GM23248 (cell line): ENCODE measurements at regions not wholly inside any gene's neighbourhood (a gene's known extent, or its start where the extent isn't known, plus 50 kb on each side); places are given as distances from the start of the nearest gene placed in this dataset.

Source experiments
- DNase-seq: peaks from one replicate; pipeline ENCODE4 v3.0.0-alpha.2; 2015
- H2AFZ ChIP-seq: fragments of 200-600 bp; sonication (generic); 2 replicates; pipeline ENCODE4 v1.6.1; 2016; ENCODE audit warnings: antibody characterized with exemption
- H3F3A ChIP-seq: fragments of 200-600 bp; sonication (generic); 2 replicates; pipeline ENCODE4 v1.6.1; 2016; ENCODE audit warnings: mild to moderate bottlenecking, antibody characterized with exemption, mixed run types; ENCODE audit not compliant: insufficient read depth
- H3K27ac ChIP-seq: fragments of 200-600 bp; sonication (generic); 2 replicates; pipeline ENCODE4 v1.5.1; 2016; ENCODE audit warnings: mild to moderate bottlenecking
- H3K27me3 ChIP-seq: fragments of 200-600 bp; sonication (generic); replicated peaks from 2 replicates; pipeline ENCODE4 v1.6.1; 2016; ENCODE audit warnings: mild to moderate bottlenecking; ENCODE audit not compliant: insufficient read depth
- H3K36me3 ChIP-seq: fragments of 200-600 bp; sonication (generic); 2 replicates; pipeline ENCODE4 v1.6.1; 2016; ENCODE audit warnings: low read depth, mild to moderate bottlenecking
- H3K4me1 ChIP-seq: fragments of 200-600 bp; sonication (generic); 2 replicates; pipeline ENCODE4 v1.6.1; 2016; ENCODE audit warnings: mild to moderate bottlenecking; ENCODE audit not compliant: insufficient read depth
- H3K4me2 ChIP-seq: fragments of 200-600 bp; sonication (generic); one replicate; pipeline ENCODE4 v1.6.1; 2016; ENCODE audit warnings: mild to moderate bottlenecking; ENCODE audit not compliant: unreplicated experiment
- H3K4me3 ChIP-seq: fragments of 200-600 bp; sonication (generic); 2 replicates; pipeline ENCODE4 v1.5.1; 2016; ENCODE audit warnings: mild to moderate bottlenecking
- H3K79me2 ChIP-seq: fragments of 200-600 bp; sonication (generic); 2 replicates; pipeline ENCODE4 v1.6.1; 2016; ENCODE audit warnings: mild to moderate bottlenecking; ENCODE audit not compliant: insufficient read depth
- H3K9ac ChIP-seq: fragments of 200-600 bp; sonication (generic); 2 replicates; pipeline ENCODE4 v1.6.1; 2016; ENCODE audit warnings: mild to moderate bottlenecking
- H3K9me2 ChIP-seq: fragments of 200-600 bp; sonication (generic); 2 replicates; pipeline ENCODE4 v1.6.1; 2016; ENCODE audit warnings: mixed run types, mild to moderate bottlenecking, moderate library complexity; ENCODE audit not compliant: insufficient read depth
- H3K9me3 ChIP-seq: fragments of 200-600 bp; sonication (generic); one replicate; pipeline ENCODE4 v1.6.1; 2017; ENCODE audit warnings: low read depth
- H4K20me1 ChIP-seq: fragments of 200-600 bp; sonication (generic); 2 replicates; pipeline ENCODE4 v1.6.0; 2016; ENCODE audit not compliant: insufficient read depth
- EZH2 ChIP-seq: fragments of 200-600 bp; sonication (generic); IDR thresholded peaks from 2 replicates; pipeline ENCODE4 v1.6.1; 2018; ENCODE audit warnings: antibody characterized with exemption, mild to moderate bottlenecking; ENCODE audit not compliant: insufficient read depth, poor library complexity, severe bottlenecking
- EZH2phosphoT487 ChIP-seq: fragments of 200-600 bp; sonication (generic); IDR thresholded peaks from 2 replicates; pipeline ENCODE4 v1.6.1; 2018; ENCODE audit warnings: antibody characterized with exemption, moderate library complexity, mild to moderate bottlenecking, low read depth; ENCODE audit not compliant: insufficient read depth
- WGBS, 2 experiments: methylation state at CpG; one replicate each; pipeline ENCODE4 v1.1.6; 2015 to 2017; ENCODE audit warnings: low lambda C conversion rate in 2 of 2, low coverage in 1 of 2; ENCODE audit errors: missing lambda C conversion rate in 2 of 2; 5-methylcytosine and 5-hydroxymethylcytosine counted together
- in situ Hi-C: fragments of 300-500 bp; cut with MboI; formaldehyde crosslinking; loops from 2 replicates; pipeline ENCODE4 v1.15.0; 2020

DNA sequence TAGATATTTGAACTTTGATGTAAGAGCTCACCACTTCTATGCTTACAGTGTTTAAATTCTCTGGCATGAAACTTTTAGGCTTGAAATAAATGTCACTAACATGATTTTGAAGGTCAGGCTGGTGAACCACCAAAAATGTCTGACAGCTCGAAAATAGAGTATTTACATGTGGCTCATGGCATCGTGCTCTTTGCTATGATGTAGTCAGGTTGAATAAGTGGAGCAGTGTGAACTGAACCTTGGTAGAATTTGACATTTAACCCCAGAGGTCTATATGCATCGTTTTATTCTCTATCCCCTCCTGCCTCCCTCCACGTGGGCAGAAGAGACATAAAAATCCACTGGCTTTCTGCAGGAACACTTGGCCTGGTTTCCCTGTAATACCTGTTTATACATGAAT lies 369.7 kb upstream of the ATP2B1 start:
- no peak overlapping the region for H3K4me3 ChIP-seq

DNA sequence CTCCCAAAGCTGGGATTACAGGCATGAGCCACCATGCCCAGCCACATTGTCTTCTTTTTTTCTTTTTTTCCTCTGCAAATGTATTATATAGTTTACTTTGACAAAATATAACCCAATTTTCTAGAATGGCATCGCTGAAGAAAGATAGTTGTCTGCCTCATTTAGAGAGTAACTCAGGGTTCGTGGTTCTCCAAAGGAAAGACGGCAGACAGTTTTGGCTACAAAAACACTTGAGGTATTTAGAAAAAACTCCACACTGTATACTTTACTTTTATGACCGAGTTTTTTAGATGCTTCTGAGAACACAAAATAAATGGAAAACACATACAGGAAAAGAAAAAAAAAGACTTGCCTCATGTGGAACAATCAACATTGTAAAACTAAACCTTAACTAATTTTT lies 369.1 kb upstream of the ATP2B1 start:
- H3K4me1 ChIP-seq, result no peaks in the 10 kb centered on the region
- no peak for TF ChIP-seq EZH2
- no peak for TF ChIP-seq EZH2phosphoT487
- H2AFZ ChIP-seq, result no peak overlapping the region
- in situ Hi-C loops, result no loop called here
- no peaks in the 10 kb centered on the region for H3F3A ChIP-seq
- WGBS, 2 experiments, result 80 to 84% methylated on average over 4 of the region's 4 CpGs
- no peaks in the 10 kb centered on the region; the same call in 1 of the 2 replicates for H3K9me2 ChIP-seq
- no peak overlapping the region for H3K4me2 ChIP-seq
- H3K27me3 ChIP-seq, result no peaks in the 10 kb centered on the region
- H3K9ac ChIP-seq, result no peak overlapping the region
- no peaks in the 10 kb centered on the region for H4K20me1 ChIP-seq
- H3K9me3 ChIP-seq, result no peaks in the 10 kb centered on the region
- no peaks in the 10 kb centered on the region for H3K79me2 ChIP-seq
- no peak overlapping the region for H3K4me3 ChIP-seq
- no peak for DNase-seq
- H3K27ac ChIP-seq, result no peak overlapping the region
- no peaks in the 10 kb centered on the region for H3K36me3 ChIP-seq

More for the DNA sequence above, 369.7 kb upstream of the ATP2B1 start:
- no peak overlapping the region for H3K9ac ChIP-seq
- H3K9me2 ChIP-seq, result no peaks in the 10 kb centered on the region; the same call in 1 of the 2 replicates
- no peak for DNase-seq
- no peaks in the 10 kb centered on the region for H3K4me1 ChIP-seq
- 85 to 88% methylated on average over 4 of the region's 4 CpGs for WGBS, 2 experiments
- H3K4me2 ChIP-seq, result no peak overlapping the region
- in situ Hi-C loops, result no loop called here
- no peaks in the 10 kb centered on the region for H3K79me2 ChIP-seq
- H3K27me3 ChIP-seq, result no peaks in the 10 kb centered on the region
- H3K36me3 ChIP-seq, result no peaks in the 10 kb centered on the region
- H2AFZ ChIP-seq, result no peak overlapping the region
- no peaks in the 10 kb centered on the region for H4K20me1 ChIP-seq
- H3K27ac ChIP-seq, result no peak overlapping the region
- H3K9me3 ChIP-seq, result no peaks in the 10 kb centered on the region
- H3F3A ChIP-seq, result no peaks in the 10 kb centered on the region
- TF ChIP-seq EZH2 (no peak), EZH2phosphoT487 (no peak)

DNA sequence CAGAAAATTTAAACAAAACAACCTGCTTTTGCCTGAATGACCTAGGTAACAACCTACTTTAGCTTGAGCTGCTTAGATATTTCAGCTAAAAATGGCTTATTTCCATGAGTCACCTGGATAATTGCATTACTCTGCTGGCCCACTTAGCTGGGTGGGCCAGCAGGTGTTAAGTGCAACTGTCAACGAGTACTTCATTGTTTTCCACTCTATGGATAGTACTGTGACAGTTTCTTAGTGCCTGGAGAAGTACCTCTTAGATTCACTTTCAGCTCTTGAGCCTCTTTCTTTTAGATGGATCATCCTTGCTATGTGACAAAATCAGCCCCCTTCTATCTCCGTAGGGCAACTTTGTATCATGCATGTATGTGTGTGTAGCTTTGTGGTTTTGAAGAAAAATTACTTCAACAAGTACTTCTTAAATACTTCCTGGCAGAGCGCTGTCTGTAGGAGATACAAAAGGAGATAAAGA lies 368.2 kb upstream of the ATP2B1 start:
- H3K9me3 ChIP-seq, result no peaks in the 10 kb centered on the region
- no peaks in the 10 kb centered on the region for H3K79me2 ChIP-seq
- no peaks in the 10 kb centered on the region for H3K9me2 ChIP-seq
- DNase-seq, result no peak
- no peak overlapping the region for H3K27ac ChIP-seq
- no peak overlapping the region for H3K4me2 ChIP-seq
- in situ Hi-C loops, result no loop called here
- no peaks in the 10 kb centered on the region for H3K36me3 ChIP-seq
- no peak overlapping the region for H2AFZ ChIP-seq
- no peak for TF ChIP-seq EZH2phosphoT487
- no peak for TF ChIP-seq EZH2
- H3K4me1 ChIP-seq, result no peaks in the 10 kb centered on the region
- WGBS, 2 experiments, result 75 to 78% methylated on average over 3 of the region's 3 CpGs
- H3K27me3 ChIP-seq, result no peaks in the 10 kb centered on the region
- H3K9ac ChIP-seq, result no peak overlapping the region
- no peak overlapping the region for H3K4me3 ChIP-seq
- no peaks in the 10 kb centered on the region for H3F3A ChIP-seq
- H4K20me1 ChIP-seq, result no peaks in the 10 kb centered on the region

DNA sequence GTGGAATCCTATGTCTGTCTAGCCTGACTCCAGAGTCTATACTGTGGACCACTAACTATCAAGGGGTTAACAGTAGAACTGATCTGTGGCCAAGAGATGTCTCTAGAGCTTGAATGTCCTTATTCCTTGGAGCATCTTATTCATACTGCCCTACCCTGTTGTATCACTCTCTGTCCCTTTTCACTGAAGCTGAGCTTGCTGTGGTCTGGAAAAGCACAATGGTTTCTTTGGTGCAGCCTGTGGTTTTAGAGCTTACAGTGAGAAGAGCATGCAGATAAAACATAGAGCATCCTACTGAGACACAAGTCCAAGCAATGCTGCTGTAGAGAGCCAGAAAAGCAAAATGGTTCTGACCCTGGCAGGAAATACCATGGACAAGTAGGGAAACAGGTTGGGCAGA lies 367.0 kb upstream of the ATP2B1 start:
- no peaks in the 10 kb centered on the region for H3K9me2 ChIP-seq

DNA sequence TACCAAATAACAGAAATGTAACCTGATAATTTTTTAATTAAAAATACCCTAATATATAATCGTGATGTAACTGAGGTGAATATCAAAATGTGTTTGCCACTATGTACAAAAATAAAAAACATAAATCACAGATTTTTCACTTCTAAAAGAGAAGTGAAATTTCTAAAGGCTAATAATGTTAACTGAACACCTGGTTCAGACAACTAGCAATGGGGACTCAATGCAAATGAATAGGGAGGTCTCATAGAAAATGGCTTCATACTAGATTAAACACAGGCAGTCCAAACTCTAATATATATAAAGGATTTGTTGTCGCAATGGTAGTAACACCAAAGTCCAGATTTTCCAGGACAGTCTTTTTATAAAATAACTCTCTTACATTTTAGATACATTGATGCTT lies 365.4 kb upstream of the ATP2B1 start:
- no peaks in the 10 kb centered on the region for H3K36me3 ChIP-seq
- no peaks in the 10 kb centered on the region for H4K20me1 ChIP-seq
- no peaks in the 10 kb centered on the region for H3K27me3 ChIP-seq
- H3K4me1 ChIP-seq, result no peaks in the 10 kb centered on the region
- no peaks in the 10 kb centered on the region for H3F3A ChIP-seq
- no peak for TF ChIP-seq EZH2
- TF ChIP-seq EZH2phosphoT487, result no peak
- H3K79me2 ChIP-seq, result no peaks in the 10 kb centered on the region
- no peak overlapping the region for H3K4me2 ChIP-seq
- no peak overlapping the region for H2AFZ ChIP-seq
- WGBS, 2 experiments, result 79 to 82% methylated on average over 2 of the region's 2 CpGs
- no peak for DNase-seq
- H3K4me3 ChIP-seq, result no peak overlapping the region
- in situ Hi-C loops, result no loop called here
- no peak overlapping the region for H3K9ac ChIP-seq
- H3K9me3 ChIP-seq, result no peaks in the 10 kb centered on the region
- no peaks in the 10 kb centered on the region for H3K9me2 ChIP-seq
- no peak overlapping the region for H3K27ac ChIP-seq

More for the DNA sequence above, 367.0 kb upstream of the ATP2B1 start:
- no peak for DNase-seq
- no peak overlapping the region for H3K4me2 ChIP-seq
- H3K4me1 ChIP-seq, result no peaks in the 10 kb centered on the region
- no peaks in the 10 kb centered on the region for H4K20me1 ChIP-seq
- no peaks in the 10 kb centered on the region for H3K79me2 ChIP-seq
- H3K36me3 ChIP-seq, result no peaks in the 10 kb centered on the region
- no peak overlapping the region for H3K4me3 ChIP-seq
- no peak overlapping the region for H2AFZ ChIP-seq
- in situ Hi-C loops, result no loop called here
- H3K27me3 ChIP-seq, result no peaks in the 10 kb centered on the region
- H3K9me3 ChIP-seq, result no peaks in the 10 kb centered on the region
- H3F3A ChIP-seq, result no peaks in the 10 kb centered on the region
- H3K9ac ChIP-seq, result no peak overlapping the region
- TF ChIP-seq EZH2 (no peak), EZH2phosphoT487 (no peak)
- no peak overlapping the region for H3K27ac ChIP-seq
